ENCODE measurements at regions not wholly inside any gene's neighbourhood (a gene's known extent, or its start where the extent isn't known, plus 50 kb on each side); places are given as distances from the start of the nearest gene placed in this dataset.
"Not testable (repeated sequence)": the region's sequence is repeated elsewhere in the genome, so short reads cannot be mapped to it uniquely, and the experiment has no call there.

- not testable (repeated sequence) for H3F3A ChIP-seq (replicated peaks; ENCODE audit: low read depth); H3K36me3 ChIP-seq (ENCODE audit: insufficient read depth); H3K4me3 Mint-ChIP-seq; DNase-seq (ENCODE audit: low spot score); H3K27ac Mint-ChIP-seq; H3K27ac ChIP-seq (ENCODE audit: low read depth); H4K20me1 ChIP-seq (replicated peaks; ENCODE audit: insufficient read depth); H3K4me1 ChIP-seq (ENCODE audit: insufficient read depth); H2AFZ ChIP-seq; H3K79me2 ChIP-seq (replicated peaks; ENCODE audit: insufficient read depth); H3K4me1 Mint-ChIP-seq; H3K9me3 Mint-ChIP-seq; H3K4me2 ChIP-seq; H3K27me3 Mint-ChIP-seq (ENCODE audit: insufficient read depth, low read depth, poor library complexity); H3K4me3 ChIP-seq; H3K9me2 ChIP-seq (ENCODE audit: insufficient read depth); H3K27me3 ChIP-seq (ENCODE audit: insufficient read depth); H3K36me3 Mint-ChIP-seq (ENCODE audit: low read depth)
- ATAC-seq: peak; percentile 24
Measured at GRCh38 chr21:6481116-6481515, 4040.3 kb upstream of the TPTE start.

GRCh38 chr21:6482616-6483015 lies 4038.8 kb upstream of the TPTE start:
- H3K27ac ChIP-seq (ENCODE audit: low read depth); H3F3A ChIP-seq (replicated peaks; ENCODE audit: low read depth); H3K27me3 Mint-ChIP-seq (ENCODE audit: insufficient read depth, low read depth, poor library complexity); H4K20me1 ChIP-seq (replicated peaks; ENCODE audit: insufficient read depth); H3K36me3 Mint-ChIP-seq (ENCODE audit: low read depth); H3K9me2 ChIP-seq (ENCODE audit: insufficient read depth); H3K27me3 ChIP-seq (ENCODE audit: insufficient read depth); DNase-seq (ENCODE audit: low spot score); ATAC-seq; H3K27ac Mint-ChIP-seq; H3K4me1 ChIP-seq (ENCODE audit: insufficient read depth); H3K79me2 ChIP-seq (replicated peaks; ENCODE audit: insufficient read depth); H3K4me2 ChIP-seq; H3K4me3 Mint-ChIP-seq; H2AFZ ChIP-seq; H3K4me1 Mint-ChIP-seq; H3K4me3 ChIP-seq; H3K36me3 ChIP-seq (ENCODE audit: insufficient read depth); H3K9me3 Mint-ChIP-seq: not testable (repeated sequence)

- H3K4me1 Mint-ChIP-seq; H3K36me3 Mint-ChIP-seq (ENCODE audit: low read depth); H3K27me3 ChIP-seq (ENCODE audit: insufficient read depth); H3K27me3 Mint-ChIP-seq (ENCODE audit: insufficient read depth, low read depth, poor library complexity); H3K27ac ChIP-seq (ENCODE audit: low read depth); H2AFZ ChIP-seq; H3K79me2 ChIP-seq (replicated peaks; ENCODE audit: insufficient read depth); DNase-seq (ENCODE audit: low spot score); H3K27ac Mint-ChIP-seq; H3K9me2 ChIP-seq (ENCODE audit: insufficient read depth); H3K4me1 ChIP-seq (ENCODE audit: insufficient read depth); H3K4me2 ChIP-seq; H3K4me3 ChIP-seq; H4K20me1 ChIP-seq (replicated peaks; ENCODE audit: insufficient read depth); H3K9me3 Mint-ChIP-seq; H3K4me3 Mint-ChIP-seq; H3F3A ChIP-seq (replicated peaks; ENCODE audit: low read depth); H3K36me3 ChIP-seq (ENCODE audit: insufficient read depth): not testable (repeated sequence)
- ATAC-seq: peak; percentile 73
Measured at GRCh38 chr21:6483645-6484044, 4037.7 kb upstream of the TPTE start.

- H3K9me3 Mint-ChIP-seq; H3K36me3 ChIP-seq (ENCODE audit: insufficient read depth); H3K4me3 ChIP-seq; H3K27ac ChIP-seq (ENCODE audit: low read depth); H2AFZ ChIP-seq; ATAC-seq; H3K4me1 ChIP-seq (ENCODE audit: insufficient read depth); H3K9me2 ChIP-seq (ENCODE audit: insufficient read depth); H3K27me3 ChIP-seq (ENCODE audit: insufficient read depth); H3K4me3 Mint-ChIP-seq; H3K4me1 Mint-ChIP-seq; H3K27ac Mint-ChIP-seq; H3K36me3 Mint-ChIP-seq (ENCODE audit: low read depth); H3K4me2 ChIP-seq; H3K27me3 Mint-ChIP-seq (ENCODE audit: insufficient read depth, low read depth, poor library complexity); H3F3A ChIP-seq (replicated peaks; ENCODE audit: low read depth); H3K79me2 ChIP-seq (replicated peaks; ENCODE audit: insufficient read depth); DNase-seq (ENCODE audit: low spot score); H4K20me1 ChIP-seq (replicated peaks; ENCODE audit: insufficient read depth): not testable (repeated sequence)
Measured at GRCh38 chr21:6486821-6487220, 4034.6 kb upstream of the TPTE start.

GRCh38 chr21:6492691-6493090 lies 4028.7 kb upstream of the TPTE start:
- not testable (repeated sequence) for H3K4me3 ChIP-seq; H3K36me3 Mint-ChIP-seq (ENCODE audit: low read depth); H3K79me2 ChIP-seq (replicated peaks; ENCODE audit: insufficient read depth); H3K27ac Mint-ChIP-seq; H3K9me3 Mint-ChIP-seq; H3K4me2 ChIP-seq; H3K4me1 ChIP-seq (ENCODE audit: insufficient read depth); H3K27ac ChIP-seq (ENCODE audit: low read depth); H3K27me3 Mint-ChIP-seq (ENCODE audit: insufficient read depth, low read depth, poor library complexity); H3K27me3 ChIP-seq (ENCODE audit: insufficient read depth); H4K20me1 ChIP-seq (replicated peaks; ENCODE audit: insufficient read depth); H3K36me3 ChIP-seq (ENCODE audit: insufficient read depth); H3K9me2 ChIP-seq (ENCODE audit: insufficient read depth); H3K4me1 Mint-ChIP-seq; H2AFZ ChIP-seq; H3F3A ChIP-seq (replicated peaks; ENCODE audit: low read depth); H3K4me3 Mint-ChIP-seq; ATAC-seq; DNase-seq (ENCODE audit: low spot score)

GRCh38 chr21:6493957-6494356 lies 4027.4 kb upstream of the TPTE start:
- H3K4me3 ChIP-seq; H3K27me3 ChIP-seq (ENCODE audit: insufficient read depth); H4K20me1 ChIP-seq (replicated peaks; ENCODE audit: insufficient read depth); H3K4me1 ChIP-seq (ENCODE audit: insufficient read depth); H3K9me3 Mint-ChIP-seq; H3K4me1 Mint-ChIP-seq; H3K9me2 ChIP-seq (ENCODE audit: insufficient read depth); H3K27ac ChIP-seq (ENCODE audit: low read depth); H2AFZ ChIP-seq; H3F3A ChIP-seq (replicated peaks; ENCODE audit: low read depth); H3K4me3 Mint-ChIP-seq; ATAC-seq; H3K4me2 ChIP-seq; H3K27me3 Mint-ChIP-seq (ENCODE audit: insufficient read depth, low read depth, poor library complexity); H3K36me3 Mint-ChIP-seq (ENCODE audit: low read depth); H3K27ac Mint-ChIP-seq; H3K36me3 ChIP-seq (ENCODE audit: insufficient read depth); DNase-seq (ENCODE audit: low spot score); H3K79me2 ChIP-seq (replicated peaks; ENCODE audit: insufficient read depth): not testable (repeated sequence)

- H3K27ac Mint-ChIP-seq; H3K27me3 Mint-ChIP-seq (ENCODE audit: insufficient read depth, low read depth, poor library complexity): not testable (repeated sequence)
Measured at GRCh38 chr21:6496356-6496755, 4025.0 kb upstream of the TPTE start.

More at GRCh38 chr21:6496356-6496755, 4025.0 kb upstream of the TPTE start:
- H2AFZ ChIP-seq; H3K4me3 Mint-ChIP-seq; ATAC-seq; H3K9me3 Mint-ChIP-seq; H3K9me2 ChIP-seq (ENCODE audit: insufficient read depth); H3K4me1 Mint-ChIP-seq; H3K27ac ChIP-seq (ENCODE audit: low read depth); H3K36me3 Mint-ChIP-seq (ENCODE audit: low read depth); H3K79me2 ChIP-seq (replicated peaks; ENCODE audit: insufficient read depth); H3K4me2 ChIP-seq; H3K4me3 ChIP-seq; H3K36me3 ChIP-seq (ENCODE audit: insufficient read depth); DNase-seq (ENCODE audit: low spot score); H3K4me1 ChIP-seq (ENCODE audit: insufficient read depth); H3K27me3 ChIP-seq (ENCODE audit: insufficient read depth); H3F3A ChIP-seq (replicated peaks; ENCODE audit: low read depth); H4K20me1 ChIP-seq (replicated peaks; ENCODE audit: insufficient read depth): not testable (repeated sequence)

Measured in GM23338 (cell line).